Glomerular visceral epithelial cell (primary cell): ENCODE measurements at regions not wholly inside any gene's neighbourhood (a gene's known extent, or its start where the extent isn't known, plus 50 kb on each side); places are given as distances from the start of the nearest gene placed in this dataset.
A peak's percentile ranks its signal among the peaks of the same experiment; 100 is the strongest.

Experiments used
- DNase-seq: peaks from one replicate; pipeline ENCODE4 v3.0.0-alpha.2; 2016; ENCODE audit errors: extremely low spot score

GRCh38 chr12:39240587-39240986 lies 202.3 kb downstream of the KIF21A start:
- no peak for DNase-seq

- DNase-seq: no peak
Measured at GRCh38 chr12:39239490-39240486, 203.1 kb downstream of the KIF21A start.

GRCh38 chr12:39237004-39237403 lies 205.9 kb downstream of the KIF21A start:
- DNase-seq: no peak

- peak; percentile 6 for DNase-seq
Measured at GRCh38 chr12:39235990-39236767, 206.7 kb downstream of the KIF21A start.

- peak; percentile 7 for DNase-seq
Measured at GRCh38 chr12:39230086-39230485, 212.8 kb downstream of the KIF21A start.

GRCh38 chr12:39227218-39227617 lies 215.7 kb downstream of the KIF21A start:
- no peak for DNase-seq

- DNase-seq: no peak
Measured at GRCh38 chr12:39224971-39225370, 217.9 kb downstream of the KIF21A start.

GRCh38 chr12:39205969-39206368 lies 237.0 kb downstream of the KIF21A start:
- DNase-seq: no peak

GRCh38 chr12:39199351-39199750 lies 243.6 kb downstream of the KIF21A start:
- DNase-seq: no peak

GRCh38 chr12:39188689-39189088 lies 254.2 kb downstream of the KIF21A start:
- no peak for DNase-seq

- no peak for DNase-seq
Measured at GRCh38 chr12:39186744-39187143, 256.2 kb downstream of the KIF21A start.

GRCh38 chr12:39178837-39179236 lies 264.1 kb downstream of the KIF21A start:
- no peak for DNase-seq

GRCh38 chr12:39176356-39176755 lies 266.6 kb downstream of the KIF21A start:
- no peak for DNase-seq

GRCh38 chr12:39173726-39174125 lies 268.3 kb upstream of the CPNE8 start:
- DNase-seq: no peak

- no peak for DNase-seq
Measured at GRCh38 chr12:39165338-39165737, 259.9 kb upstream of the CPNE8 start.

GRCh38 chr12:39161465-39162085 lies 256.2 kb upstream of the CPNE8 start:
- DNase-seq: no peak

GRCh38 chr12:39157696-39158342 lies 252.4 kb upstream of the CPNE8 start:
- no peak for DNase-seq

- peak; percentile 59 for DNase-seq
Measured at GRCh38 chr12:39145175-39145999, 240.0 kb upstream of the CPNE8 start.

GRCh38 chr12:39144613-39145061 lies 239.2 kb upstream of the CPNE8 start:
- DNase-seq: no peak

- no peak for DNase-seq
Measured at GRCh38 chr12:39138268-39138667, 232.9 kb upstream of the CPNE8 start.

- DNase-seq: peak; percentile 60
Measured at GRCh38 chr12:39127401-39127800, 222.0 kb upstream of the CPNE8 start.
